ENCODE measurements at regions not wholly inside any gene's neighbourhood (a gene's known extent, or its start where the extent isn't known, plus 50 kb on each side); places are given as distances from the start of the nearest gene placed in this dataset.
"Not testable (repeated sequence)": the region's sequence is repeated elsewhere in the genome, so short reads cannot be mapped to it uniquely, and the experiment has no call there.

DNA sequence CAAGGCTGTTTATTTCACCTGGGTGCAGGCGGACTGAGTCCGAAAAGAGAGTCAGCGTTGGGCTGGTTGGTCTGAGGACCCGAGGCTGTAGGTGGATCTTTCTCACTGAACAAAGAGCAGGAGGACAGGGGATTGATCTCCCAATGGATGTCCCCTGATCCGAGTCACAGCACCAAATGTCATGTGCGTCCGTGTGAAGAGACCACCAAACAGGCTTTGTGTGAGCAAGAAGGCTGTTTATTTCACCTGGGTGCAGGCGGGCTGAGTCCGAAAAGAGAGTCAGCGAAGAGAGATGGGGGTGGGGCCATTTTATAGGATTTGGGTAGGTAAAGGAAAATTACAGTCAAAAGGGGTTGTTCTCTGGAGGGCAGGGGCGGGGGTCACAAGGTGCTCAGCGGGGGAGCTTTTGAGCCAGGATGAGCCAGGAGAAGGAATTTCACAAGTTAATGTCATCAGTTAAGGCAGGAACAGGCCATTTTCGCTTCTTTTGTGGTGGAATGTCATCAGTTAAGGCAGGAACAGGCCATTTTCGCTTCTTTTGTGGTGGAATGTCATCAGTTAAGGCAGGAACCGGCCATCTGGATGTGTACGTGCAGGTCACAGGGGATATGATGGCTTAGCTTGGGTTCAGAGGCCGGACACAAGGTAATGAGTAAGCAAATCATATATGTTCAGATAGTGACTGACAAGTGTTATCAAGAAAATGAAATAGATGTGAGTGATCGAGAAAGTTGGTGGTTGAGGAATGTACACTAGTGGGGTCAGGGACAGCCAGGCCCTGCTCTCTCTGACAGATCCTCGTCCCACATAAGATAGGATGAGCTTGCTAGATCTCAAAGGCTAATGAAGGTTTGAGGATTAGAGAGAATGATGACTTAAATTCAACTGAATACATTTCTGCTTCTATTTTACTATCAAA, 760.0 kb downstream of the KCNT2 start:
- not testable (repeated sequence) for DNase-seq (ENCODE audit: low spot score)

DNA sequence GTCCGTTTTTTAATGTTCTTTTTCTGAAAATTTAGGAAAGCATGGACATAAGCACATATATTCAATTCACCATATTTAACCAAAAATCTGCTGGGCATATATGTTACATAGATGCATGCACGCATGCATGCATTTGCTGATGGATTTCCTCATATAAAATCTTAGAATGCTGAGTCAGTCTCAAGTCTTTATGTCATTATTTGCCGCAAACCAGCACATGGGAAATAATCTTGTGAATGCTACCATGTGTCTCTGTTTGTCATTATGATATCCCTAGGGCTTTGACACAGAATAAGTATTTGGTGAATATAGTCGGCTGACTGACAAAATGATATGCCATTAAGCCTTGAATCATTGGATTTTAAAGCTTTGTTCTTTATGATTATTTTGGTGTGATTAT, 776.5 kb downstream of the KCNT2 start:
- no peak for DNase-seq (ENCODE audit: low spot score)

DNA sequence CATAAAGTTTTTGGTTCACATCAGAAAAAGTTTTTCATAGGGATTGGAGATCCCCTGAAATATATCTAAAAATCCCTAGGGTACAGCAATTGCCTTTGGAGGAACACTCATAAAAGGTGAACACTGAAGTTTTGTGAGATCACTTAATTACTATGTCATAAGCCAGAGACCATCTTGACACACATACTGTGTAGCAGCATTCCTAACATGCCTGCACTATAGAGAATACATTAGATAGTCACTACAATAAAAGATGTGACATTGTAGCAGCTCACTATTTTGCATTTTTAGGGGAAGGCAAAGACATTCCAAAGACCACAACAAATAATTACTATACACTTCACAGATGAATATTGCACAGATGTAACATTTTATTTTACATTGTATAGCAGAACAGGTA, 779.9 kb downstream of the KCNT2 start:
- no peak for DNase-seq (ENCODE audit: low spot score)

DNA sequence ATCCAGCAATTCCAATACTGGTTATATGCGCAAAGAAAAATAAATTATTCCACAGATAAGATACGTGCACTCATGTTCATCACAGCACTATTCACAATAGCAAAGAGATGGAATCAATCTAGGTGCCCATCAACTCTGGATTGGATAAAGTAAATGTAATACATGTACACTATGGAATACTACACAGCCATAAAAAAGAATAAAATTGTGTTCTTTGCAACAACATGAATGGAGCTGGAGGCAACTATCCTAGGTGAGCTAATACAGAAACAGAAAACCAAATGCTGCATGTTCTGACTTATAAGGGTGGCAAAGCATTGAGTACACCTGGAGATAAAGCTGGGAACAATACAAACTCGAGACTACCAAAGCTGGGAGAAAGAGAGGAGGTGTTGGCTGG, 787.3 kb downstream of the KCNT2 start:
- no peak for DNase-seq (ENCODE audit: low spot score)

DNA sequence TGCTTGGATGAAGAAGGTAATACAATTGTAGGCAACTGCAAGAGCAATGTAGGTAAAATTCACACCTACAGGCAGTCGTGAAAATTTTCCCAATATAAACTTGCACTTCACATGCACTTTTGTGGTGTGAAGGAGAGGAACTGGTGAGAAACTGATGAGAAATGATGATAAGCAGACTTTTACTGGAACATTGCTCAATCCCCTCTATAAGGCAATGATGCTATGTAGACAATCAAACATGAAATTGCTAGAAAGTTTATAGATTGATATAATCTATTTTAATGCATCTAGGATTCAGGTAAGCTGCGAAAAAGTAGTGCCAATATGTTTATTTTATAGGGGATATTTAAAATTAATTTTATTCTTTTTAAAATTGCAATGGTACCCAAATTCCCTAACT, 802.2 kb downstream of the KCNT2 start:
- DNase-seq (ENCODE audit: low spot score) = no peak

DNA sequence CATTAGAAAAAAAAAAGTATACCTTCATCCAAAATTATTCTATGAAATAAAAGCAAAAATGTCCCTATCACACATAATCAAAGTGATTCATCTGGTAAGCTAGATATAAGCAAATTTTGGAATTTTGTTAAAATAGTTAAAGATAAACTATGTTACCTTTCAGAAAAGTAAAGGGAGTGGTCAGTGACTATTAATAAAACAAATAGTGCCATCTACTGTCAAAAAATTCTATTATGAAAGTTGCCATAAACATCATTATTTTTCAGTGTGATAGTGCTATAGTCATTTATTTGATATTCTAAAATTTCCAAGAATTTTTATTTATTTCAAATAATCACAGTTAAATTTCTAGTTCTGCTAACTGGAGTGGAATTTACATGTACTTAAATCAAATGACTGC, 803.7 kb downstream of the KCNT2 start:
- peak; percentile 5 for DNase-seq (ENCODE audit: low spot score)

DNA sequence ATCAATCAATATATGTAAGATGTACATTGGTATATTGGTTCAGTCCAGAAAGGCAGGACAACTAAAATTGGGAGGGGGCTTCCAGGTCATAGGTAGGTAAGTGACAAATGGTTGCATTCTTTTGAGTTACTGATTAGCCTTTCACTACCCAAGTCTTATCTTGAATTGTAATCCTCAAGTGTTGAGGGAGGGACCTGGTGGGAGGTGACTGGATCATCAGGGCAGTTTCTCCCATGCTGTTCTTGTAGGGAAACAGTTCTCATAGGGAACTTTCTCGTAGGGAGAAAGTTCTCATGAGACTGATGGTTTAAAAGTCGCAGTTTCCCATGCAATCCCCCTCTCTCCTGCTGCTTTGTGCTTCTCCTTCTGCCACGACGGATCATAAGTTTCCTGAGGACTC, 809.2 kb downstream of the KCNT2 start:
- no peak for DNase-seq (ENCODE audit: low spot score)

DNA sequence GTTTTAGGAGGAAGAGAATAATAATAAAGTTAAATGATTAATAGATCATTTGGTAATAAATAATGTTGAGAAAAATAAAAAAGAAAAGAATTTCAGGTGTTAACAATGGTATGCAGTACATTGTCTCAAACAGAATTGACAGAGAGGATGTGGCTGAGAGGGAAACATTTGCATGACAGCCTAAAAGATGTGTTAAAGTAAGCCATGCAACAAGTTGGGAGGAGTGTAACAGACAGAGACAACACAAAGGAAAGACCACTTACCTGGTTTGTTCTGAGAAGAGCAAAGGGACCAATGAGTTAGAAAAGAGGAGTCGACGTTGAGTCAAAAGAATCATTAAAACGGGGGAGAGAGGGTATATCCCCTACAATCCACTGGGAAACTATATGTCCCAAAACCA, 814.0 kb downstream of the KCNT2 start:
- DNase-seq (ENCODE audit: low spot score) = no peak

DNA sequence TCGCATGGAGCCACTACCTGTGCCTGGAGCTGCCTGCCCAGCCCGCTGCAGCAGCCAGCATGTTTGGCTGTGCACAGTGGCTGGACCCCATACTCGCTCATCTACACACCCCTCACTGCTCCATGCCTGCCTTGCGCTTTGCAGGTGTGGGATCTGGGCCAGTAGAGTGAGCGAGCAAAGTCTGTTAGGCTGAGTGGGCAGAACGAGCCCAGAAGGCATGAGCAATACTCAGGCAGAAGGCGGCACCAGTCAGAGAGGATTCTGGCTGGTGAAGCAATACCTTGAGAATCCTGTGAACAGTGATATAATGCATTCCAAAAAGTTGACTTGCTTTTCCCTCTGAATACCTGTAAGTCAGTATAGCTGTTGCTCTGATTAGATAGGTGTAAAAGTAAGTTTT, 816.4 kb downstream of the KCNT2 start:
- no peak for DNase-seq (ENCODE audit: low spot score)

DNA sequence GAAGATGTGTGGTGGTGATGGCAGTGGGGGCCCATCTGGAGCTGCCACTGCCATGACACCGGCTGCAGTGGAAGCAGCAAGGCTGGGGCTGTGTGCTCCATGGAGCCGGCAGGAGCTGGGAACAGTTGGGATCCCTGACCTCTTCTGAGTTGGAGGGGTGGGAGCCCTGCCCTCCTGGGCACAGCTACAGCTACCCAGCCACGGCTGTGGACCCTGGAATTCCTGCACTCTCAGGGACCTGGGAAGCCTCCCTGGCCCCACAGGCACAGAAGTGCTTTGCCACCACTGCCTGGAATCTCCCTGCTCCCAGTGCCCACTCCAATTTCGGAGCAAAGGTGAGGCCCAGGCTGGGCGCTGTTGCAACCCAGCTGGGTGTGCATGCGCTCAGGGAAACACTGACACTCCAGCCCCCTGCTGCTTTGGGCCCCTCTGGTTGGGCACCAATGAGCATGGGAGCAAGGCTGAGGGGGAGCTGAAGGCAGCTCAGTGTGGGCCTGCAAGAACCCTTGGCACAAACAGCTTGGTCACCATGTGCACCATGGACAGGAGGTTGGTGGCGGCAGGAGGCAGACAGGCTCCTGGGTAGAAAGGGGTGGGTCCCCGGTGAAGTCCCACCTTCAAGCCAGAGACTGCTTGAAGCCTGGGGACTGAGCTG, 817.6 kb downstream of the KCNT2 start:
- DNase-seq (ENCODE audit: low spot score) = no peak

DNA sequence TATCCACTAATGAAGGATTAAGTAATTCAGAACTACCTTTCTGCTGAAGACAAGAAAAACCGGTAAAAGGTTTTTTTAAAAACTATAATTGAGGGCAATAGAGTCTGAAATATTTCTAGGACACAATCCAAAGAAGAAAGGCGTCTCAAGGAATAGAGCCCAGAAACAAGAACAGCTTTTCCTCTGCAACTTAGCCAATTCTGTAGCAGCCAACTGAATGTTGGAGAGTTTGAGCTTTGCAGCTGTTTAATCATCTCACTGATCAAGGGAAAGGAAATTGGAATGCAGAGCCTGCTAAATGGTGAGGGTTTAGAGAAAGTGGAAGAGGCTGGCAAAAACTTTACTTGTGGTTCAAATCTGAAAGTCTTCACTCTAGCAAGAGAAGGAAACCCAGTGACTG, 818.9 kb downstream of the KCNT2 start:
- DNase-seq (ENCODE audit: low spot score) = no peak

DNA sequence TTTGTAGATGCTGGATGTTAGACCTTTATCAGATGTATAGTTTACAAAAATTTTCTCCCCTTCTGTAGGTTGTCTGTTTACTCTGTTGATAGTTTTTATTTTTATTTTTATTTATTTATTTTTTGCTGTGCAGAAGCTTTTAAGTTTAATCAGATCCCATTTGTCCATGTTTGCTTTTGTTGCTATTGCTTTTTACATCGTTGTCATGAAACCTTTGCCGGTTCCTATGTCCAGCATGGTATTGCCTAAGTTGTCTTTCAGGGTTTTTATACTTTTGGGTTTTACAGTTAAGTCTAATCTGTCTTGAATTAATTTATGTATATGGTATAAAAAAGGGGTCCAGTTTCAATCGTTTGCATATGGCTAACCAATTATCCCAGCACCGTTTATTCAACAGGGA, 819.5 kb downstream of the KCNT2 start:
- DNase-seq (ENCODE audit: low spot score) = no peak

DNA sequence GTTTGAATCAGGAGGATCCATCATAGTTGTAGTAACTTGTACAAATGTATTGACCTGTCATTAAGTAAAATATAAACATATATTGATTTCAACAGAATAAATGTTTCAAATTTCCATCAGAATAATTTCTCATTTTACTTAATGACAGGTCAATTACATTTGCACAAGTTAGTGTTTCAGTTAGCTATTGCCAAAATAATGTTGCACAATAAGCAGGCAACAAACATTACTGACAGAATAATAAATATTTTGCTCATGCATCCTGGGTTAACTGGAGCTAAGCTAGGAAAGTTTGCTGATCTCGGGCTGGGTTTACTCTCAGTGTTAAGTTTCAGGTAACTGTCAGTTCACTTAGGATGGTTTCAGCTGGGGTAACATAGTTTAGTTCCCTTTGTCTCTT, 822.4 kb downstream of the KCNT2 start:
- DNase-seq (ENCODE audit: low spot score) = no peak

DNA sequence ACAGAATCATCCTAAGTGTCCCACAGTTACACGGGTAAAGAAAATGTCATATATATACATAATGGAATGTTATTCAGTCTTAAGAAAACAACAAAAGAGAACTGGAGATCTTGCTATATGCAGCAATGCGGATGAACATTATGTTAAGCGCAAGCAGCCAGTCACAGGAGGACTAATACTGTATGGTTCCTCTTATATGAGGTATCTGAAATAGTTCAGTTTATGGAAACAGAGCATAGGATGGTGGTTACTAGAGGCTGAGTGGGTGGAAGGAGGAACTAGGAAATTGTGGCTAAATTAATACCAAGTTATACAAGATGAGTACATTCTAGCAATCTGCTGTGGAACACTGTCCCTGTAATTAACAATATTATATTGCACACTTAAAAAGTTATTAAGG, 834.3 kb downstream of the KCNT2 start:
- DNase-seq (ENCODE audit: low spot score) = no peak

DNA sequence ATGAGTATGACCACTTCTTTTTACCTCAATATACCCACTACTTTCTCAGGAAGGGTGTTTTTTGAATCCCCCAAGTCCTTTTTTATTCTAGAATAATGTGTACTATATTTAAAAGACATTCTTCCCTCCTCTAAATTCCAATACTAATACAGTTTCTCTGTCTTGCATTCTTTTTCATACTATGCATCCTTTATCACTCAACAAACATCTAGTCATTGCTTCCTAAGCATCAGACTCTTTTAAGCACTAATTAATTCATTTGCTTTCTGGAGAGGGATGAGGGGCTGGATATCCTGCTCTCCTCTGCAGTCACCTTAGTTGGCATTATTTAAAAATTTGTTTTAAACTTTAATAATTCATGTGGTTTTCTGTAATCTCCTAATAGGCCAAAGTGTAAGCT, 838.8 kb downstream of the KCNT2 start:
- DNase-seq (ENCODE audit: low spot score) = no peak

DNA sequence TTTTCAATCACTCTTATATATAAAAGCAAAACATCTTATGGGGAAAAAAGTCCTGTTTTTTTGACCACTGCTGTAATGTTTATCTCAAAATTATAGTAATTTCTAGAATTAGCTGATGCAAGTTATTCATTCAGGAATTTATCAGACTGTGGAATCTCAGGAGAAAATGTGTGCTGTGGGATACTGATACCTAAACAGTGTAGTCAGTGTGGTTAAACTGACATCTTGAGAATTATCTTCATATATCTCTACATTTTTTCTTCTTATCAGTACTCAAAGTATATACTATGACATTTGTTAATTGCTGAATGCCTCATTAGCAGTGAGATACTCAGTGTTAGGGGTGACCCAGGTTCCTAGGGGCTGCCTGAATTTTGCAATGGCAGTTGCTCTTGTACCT, 839.3 kb downstream of the KCNT2 start:
- DNase-seq (ENCODE audit: low spot score) = no peak

DNA sequence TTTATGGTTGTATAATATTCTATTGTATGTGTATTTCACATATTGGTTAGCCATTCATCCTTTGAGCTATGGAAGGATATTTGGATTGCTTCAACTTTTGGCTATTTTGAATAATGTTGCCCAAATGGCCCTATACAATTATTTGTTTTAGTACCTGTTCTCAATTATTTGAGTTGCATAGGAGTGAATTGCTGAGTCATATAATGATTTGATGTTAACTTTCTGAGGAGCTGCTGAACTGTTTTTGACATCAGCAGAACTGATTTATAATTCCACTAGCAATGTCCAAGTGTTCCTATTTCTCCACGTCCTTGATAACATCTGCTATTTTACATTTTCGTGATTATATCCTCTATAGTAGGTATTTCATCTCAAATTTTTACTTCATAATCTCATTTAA, 839.9 kb downstream of the KCNT2 start:
- DNase-seq (ENCODE audit: low spot score) = no peak

DNA sequence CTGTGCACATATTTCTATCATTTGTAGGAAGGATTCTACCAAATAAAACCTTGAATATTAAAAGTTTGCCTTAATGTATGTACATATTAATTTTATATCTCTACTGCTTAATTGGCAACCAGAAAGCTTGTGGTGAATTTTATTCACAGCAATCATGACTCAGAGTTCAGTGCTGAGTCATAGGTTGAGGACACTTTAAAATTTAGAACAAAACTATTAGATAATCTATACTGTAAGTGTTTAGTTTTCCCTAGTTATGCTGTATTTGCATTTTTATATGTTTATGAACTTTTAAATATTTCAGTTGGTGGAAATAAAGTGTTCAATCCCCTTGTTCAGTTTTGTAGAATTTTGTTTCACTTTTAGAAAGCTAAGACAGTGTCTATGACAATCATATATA, 841.5 kb downstream of the KCNT2 start:
- peak; percentile 39 for DNase-seq (ENCODE audit: low spot score)

DNA sequence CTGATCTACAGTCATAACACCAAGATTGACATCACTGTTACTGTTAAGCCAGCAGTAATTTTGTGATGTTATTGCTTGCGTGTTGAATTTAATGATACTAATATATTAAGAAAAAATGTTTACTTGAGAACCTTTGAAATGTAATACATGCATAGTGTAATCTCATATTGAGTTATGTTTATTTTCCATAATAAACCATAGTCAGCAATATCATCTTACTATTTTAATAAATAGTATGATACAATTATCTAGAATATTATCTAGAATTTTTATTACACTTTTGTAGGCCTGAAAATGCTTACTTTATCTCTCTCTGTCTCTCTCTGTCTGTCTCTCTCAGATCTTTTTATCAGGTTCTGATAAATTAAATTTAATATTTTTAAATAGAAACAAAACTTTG, 843.1 kb downstream of the KCNT2 start:
- no peak for DNase-seq (ENCODE audit: low spot score)

DNA sequence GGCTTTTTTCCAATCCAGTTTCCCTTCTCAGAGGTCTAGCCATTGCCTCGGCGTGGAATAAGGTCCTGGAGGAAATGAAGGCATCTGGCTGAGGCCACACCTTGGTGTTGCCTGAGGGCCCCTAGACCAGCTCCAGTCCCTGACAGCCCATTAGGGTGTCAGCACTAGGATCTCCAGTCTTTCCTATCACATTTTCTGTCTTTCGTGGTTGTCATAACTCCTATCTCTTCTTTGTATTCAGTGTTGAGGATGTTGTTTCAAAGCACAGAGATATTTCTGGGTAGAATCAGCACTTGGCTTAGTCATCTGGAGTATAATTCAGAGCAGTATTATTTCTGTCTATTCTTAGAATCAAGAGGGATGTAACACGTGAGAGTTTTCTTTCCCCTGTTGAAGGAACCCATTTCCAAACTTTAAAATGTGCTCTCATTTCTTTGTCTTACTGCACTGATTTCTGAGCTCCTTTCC, 844.3 kb downstream of the KCNT2 start:
- peak; percentile 17 for DNase-seq (ENCODE audit: low spot score)

DNA sequence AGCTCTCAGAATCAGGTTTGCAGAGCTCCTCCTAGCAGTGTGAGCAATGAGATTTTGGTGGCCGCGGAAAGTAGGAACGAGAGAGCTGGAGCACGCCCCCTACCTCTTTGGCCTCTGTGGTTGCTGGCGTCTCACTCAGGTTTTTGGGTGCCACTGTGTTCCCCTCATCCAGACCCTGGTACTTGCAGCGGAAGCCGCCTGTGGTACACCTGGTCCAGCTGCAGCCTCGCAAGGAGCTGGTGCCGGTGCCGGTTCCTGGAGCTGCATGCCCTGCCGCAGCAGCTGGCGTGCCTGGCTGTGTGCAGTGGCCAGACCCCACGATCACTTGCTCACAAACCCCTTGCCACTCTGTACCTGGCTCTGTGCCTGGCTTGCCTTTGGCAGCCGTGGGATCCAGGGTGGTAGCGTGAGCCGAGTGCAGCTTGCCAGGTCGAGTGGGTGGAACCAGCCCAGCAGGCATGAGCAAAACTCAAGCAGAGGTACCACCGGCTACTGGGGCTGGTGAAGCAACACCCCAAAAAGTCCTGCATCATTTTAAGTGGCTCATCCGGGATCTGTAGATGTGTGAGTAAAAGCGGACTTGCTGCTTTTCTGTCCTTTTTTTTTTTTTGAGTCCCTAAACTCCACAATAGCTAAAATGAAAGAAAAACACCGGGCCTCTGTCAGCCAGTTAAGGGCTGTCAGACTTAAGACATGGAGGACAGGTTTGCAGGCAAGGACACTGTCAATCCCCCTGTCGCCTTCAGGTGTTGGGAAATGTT, 844.9 kb downstream of the KCNT2 start:
- peak; percentile 18 for DNase-seq (ENCODE audit: low spot score)

DNA sequence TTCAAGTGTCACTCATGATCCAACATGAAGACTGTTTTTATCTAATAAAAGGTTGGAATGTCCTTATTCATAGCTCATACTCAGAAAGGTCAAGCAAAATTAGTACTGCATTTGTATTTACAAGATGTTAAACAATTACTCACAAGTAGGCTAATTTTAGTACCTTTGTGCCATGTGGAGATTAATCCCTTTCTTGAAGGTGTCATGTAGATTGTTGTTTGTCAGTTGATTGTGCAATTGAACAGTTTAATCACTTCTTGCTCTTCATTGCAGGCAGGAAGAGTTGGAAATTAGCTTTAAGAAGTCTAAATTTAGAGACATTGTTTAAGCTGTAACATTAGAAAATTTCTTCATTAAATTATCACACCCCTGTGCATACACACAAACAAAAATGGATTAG, 847.1 kb downstream of the KCNT2 start:
- DNase-seq (ENCODE audit: low spot score) = no peak

DNA sequence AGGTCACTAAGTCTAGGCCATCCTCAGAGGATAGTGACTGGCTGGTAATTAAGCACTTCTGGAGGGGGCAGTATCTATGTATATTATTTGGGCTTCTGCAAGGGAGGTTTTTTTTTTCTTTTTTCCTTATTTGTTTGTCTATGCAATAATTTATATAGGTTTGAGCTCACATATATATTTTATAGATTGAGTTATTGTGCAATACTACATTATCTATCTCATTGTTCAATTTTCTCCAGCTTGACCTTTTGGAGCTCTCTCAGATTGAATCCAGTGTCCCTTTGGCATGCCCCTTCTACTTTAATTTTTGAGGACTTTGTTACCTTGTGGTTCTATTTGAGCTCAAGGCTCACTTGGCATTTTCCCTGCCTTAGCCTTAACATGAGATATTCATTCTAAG, 852.1 kb downstream of the KCNT2 start:
- no peak for DNase-seq (ENCODE audit: low spot score)
